ENCODE measurements at regions not wholly inside any gene's neighbourhood (a gene's known extent, or its start where the extent isn't known, plus 50 kb on each side); places are given as distances from the start of the nearest gene placed in this dataset.

- no peak overlapping the region for H3K4me3 ChIP-seq (ENCODE audit: low read depth, low read length)
- DNase-seq (ENCODE audit: low read depth), result no peak
- TF ChIP-seq MYC (IDR thresholded peaks at IDR 0.05; ENCODE audit: low read depth, low read length) (no peak), POLR2A (IDR thresholded peaks at IDR 0.05; ENCODE audit: extremely low read depth, insufficient read length) (no peak)
- TF ChIP-seq, protein P1, sequence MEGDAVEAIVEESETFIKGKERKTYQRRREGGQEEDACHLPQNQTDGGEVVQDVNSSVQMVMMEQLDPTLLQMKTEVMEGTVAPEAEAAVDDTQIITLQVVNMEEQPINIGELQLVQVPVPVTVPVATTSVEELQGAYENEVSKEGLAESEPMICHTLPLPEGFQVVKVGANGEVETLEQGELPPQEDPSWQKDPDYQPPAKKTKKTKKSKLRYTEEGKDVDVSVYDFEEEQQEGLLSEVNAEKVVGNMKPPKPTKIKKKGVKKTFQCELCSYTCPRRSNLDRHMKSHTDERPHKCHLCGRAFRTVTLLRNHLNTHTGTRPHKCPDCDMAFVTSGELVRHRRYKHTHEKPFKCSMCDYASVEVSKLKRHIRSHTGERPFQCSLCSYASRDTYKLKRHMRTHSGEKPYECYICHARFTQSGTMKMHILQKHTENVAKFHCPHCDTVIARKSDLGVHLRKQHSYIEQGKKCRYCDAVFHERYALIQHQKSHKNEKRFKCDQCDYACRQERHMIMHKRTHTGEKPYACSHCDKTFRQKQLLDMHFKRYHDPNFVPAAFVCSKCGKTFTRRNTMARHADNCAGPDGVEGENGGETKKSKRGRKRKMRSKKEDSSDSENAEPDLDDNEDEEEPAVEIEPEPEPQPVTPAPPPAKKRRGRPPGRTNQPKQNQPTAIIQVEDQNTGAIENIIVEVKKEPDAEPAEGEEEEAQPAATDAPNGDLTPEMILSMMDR (IDR thresholded peaks at IDR 0.05; ENCODE audit: low read depth, low read length), result no peak
- TF ChIP-seq, protein P2, sequence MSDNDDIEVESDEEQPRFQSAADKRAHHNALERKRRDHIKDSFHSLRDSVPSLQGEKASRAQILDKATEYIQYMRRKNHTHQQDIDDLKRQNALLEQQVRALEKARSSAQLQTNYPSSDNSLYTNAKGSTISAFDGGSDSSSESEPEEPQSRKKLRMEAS (IDR thresholded peaks at IDR 0.05; ENCODE audit: low read depth, low read length), result no peak
Observed at GRCh38 chr4:164056426-164057142, 562.1 kb downstream of the TMA16 start.

DNA sequence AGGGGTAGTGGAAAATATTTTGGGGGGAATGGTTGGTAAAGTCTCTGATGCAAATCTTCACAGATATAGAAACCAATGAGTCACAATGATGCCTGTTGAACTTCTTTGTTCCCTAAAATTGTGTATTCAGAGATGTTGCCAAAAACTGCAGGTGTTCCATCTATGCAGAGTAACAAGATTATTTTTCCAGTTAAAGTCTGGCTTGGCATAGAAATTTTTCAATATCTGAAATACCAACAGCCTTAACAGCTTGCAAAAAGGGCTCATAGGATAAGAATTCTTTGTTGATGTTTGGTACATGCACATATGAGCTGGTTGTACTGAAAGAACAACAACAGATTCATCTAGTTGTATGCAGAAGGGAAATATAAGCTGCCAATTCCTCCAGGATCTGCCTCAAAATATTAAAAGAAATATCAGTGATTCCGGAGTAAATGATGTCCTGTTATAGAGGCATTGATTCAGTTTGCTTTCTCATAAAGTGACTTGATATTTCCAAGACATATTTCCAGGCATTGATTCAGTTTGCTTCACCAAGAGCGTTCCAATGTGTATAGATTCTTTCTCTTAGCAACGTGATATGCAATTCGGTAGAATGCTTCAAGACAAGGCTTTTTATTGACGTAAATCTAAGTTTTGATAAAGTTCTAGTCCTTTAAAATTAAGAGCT lies 564.4 kb downstream of the TMA16 start:
- TF ChIP-seq MYC (IDR thresholded peaks at IDR 0.05; ENCODE audit: low read depth, low read length) (no peak), POLR2A (IDR thresholded peaks at IDR 0.05; ENCODE audit: extremely low read depth, insufficient read length) (no peak)
- TF ChIP-seq, protein P1 (IDR thresholded peaks at IDR 0.05; ENCODE audit: low read depth, low read length), result no peak
- TF ChIP-seq, protein P2 (IDR thresholded peaks at IDR 0.05; ENCODE audit: low read depth, low read length), result no peak
- H3K4me3 ChIP-seq (ENCODE audit: low read depth, low read length), result no peak overlapping the region
- DNase-seq (ENCODE audit: low read depth), result no peak

- no peak overlapping the region for H3K4me3 ChIP-seq (ENCODE audit: low read depth, low read length)
- no peak for DNase-seq (ENCODE audit: low read depth)
- TF ChIP-seq MYC (IDR thresholded peaks at IDR 0.05; ENCODE audit: low read depth, low read length) (no peak), POLR2A (IDR thresholded peaks at IDR 0.05; ENCODE audit: extremely low read depth, insufficient read length) (no peak)
- TF ChIP-seq, protein P2 (IDR thresholded peaks at IDR 0.05; ENCODE audit: low read depth, low read length), result no peak
- TF ChIP-seq, protein P1 (IDR thresholded peaks at IDR 0.05; ENCODE audit: low read depth, low read length), result no peak
Observed at GRCh38 chr4:164060456-164060855, 566.0 kb downstream of the TMA16 start.

- no peak for TF ChIP-seq POLR2A (IDR thresholded peaks at IDR 0.05; ENCODE audit: extremely low read depth, insufficient read length)
- TF ChIP-seq, protein P2 (IDR thresholded peaks at IDR 0.05; ENCODE audit: low read depth, low read length), result no peak
- TF ChIP-seq, protein P1 (IDR thresholded peaks at IDR 0.05; ENCODE audit: low read depth, low read length), result no peak
- no peak for TF ChIP-seq MYC (IDR thresholded peaks at IDR 0.05; ENCODE audit: low read depth, low read length)
- no peak overlapping the region for H3K4me3 ChIP-seq (ENCODE audit: low read depth, low read length)
- no peak for DNase-seq (ENCODE audit: low read depth)
Observed at GRCh38 chr4:164068392-164068791, 573.9 kb downstream of the TMA16 start.

DNA sequence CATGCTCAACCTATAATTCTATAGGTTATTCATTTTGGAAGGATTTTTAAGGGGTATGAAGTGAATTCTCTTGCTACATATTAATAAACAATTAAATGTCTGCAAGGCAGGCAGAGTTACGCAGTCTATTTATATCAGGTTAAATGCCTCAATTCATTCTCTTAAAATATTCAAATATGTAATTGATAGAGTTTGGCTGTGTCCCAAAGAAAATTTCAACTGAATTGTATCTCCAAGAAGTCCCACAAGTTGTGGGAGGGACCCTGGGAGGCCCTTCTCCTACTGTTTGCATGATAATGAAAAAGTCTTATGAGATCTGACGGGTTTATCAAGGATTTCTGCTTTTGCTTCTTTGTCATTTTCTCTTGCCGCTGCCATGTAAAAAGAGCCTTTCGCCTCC lies 576.1 kb downstream of the TMA16 start:
- no peak for DNase-seq (ENCODE audit: low read depth)
- no peak overlapping the region for H3K4me3 ChIP-seq (ENCODE audit: low read depth, low read length)
- TF ChIP-seq, protein P1 (IDR thresholded peaks at IDR 0.05; ENCODE audit: low read depth, low read length), result no peak
- TF ChIP-seq, protein P2 (IDR thresholded peaks at IDR 0.05; ENCODE audit: low read depth, low read length), result no peak
- TF ChIP-seq POLR2A (IDR thresholded peaks at IDR 0.05; ENCODE audit: extremely low read depth, insufficient read length) (no peak), MYC (IDR thresholded peaks at IDR 0.05; ENCODE audit: low read depth, low read length) (no peak)

All from NB4 (cell line).